AG04449 (cell line): ENCODE measurements at regions not wholly inside any gene's neighbourhood (a gene's known extent, or its start where the extent isn't known, plus 50 kb on each side); places are given as distances from the start of the nearest gene placed in this dataset.
"Not testable (repeated sequence)": the region's sequence is repeated elsewhere in the genome, so short reads cannot be mapped to it uniquely, and the experiment has no call there.

ENCODE experiments used
- CTCF ChIA-PET: fragments of 350-600 bp; formaldehyde crosslinking; extraction: SDS; loops from one replicate; lab custom pipeline; 2021; ENCODE audit warnings: antibody characterized with exemption; lab: Yijun Ruan, JAX
- POLR2A ChIA-PET: fragments of 400-600, 350-600 bp; formaldehyde crosslinking; extraction: SDS; loops from one replicate; lab custom pipeline; 2020; ENCODE audit warnings: antibody characterized with exemption, inconsistent platforms; lab: Yijun Ruan, JAX
- DNase-seq: peaks from one replicate; pipeline ENCODE4 v3.0.0-alpha.2; 2010; ENCODE audit warnings: low read depth, low spot score
- H3K4me3 ChIP-seq: 2 replicates; pipeline ENCODE4 v1.5.1; 2011; ENCODE audit warnings: low read depth, mild to moderate bottlenecking, control low read depth, low read length
- CTCF ChIP-seq: IDR thresholded peaks from one replicate; pipeline ENCODE4 v1.5.1; 2011; ENCODE audit warnings: mild to moderate bottlenecking, moderate library complexity, low read length, control low read depth, inconsistent platforms; ENCODE audit not compliant: insufficient read depth; ENCODE audit errors: missing control alignments

GRCh38 chr3:165983284-165983683, 146.1 kb upstream of the BCHE start:
- no peak overlapping the region for H3K4me3 ChIP-seq
- POLR2A ChIA-PET = no interaction called here
- no peak for DNase-seq
- CTCF ChIA-PET = no interaction called here
- no peak for TF ChIP-seq CTCF

DNA sequence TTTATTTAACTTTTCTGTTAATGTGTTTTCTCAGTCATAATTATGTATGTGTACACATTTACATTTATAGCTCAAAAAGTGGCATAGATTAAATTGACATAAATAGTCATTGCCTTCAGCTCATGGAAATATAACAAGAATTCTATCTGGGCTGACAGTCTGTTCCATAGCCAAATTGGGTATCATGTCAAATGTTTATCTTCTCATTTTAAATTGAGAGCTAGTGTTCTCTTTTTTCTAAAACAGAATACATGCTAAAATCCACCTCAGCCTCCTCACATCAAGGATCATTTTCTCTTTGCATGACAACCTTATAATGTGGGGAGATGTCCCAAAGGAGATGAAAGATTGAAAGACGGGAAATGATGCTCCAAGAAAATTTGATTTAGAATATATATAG, 144.1 kb upstream of the BCHE start:
- no peak overlapping the region for H3K4me3 ChIP-seq
- CTCF ChIA-PET = no interaction called here
- TF ChIP-seq CTCF = no peak
- no peak for DNase-seq
- POLR2A ChIA-PET = no interaction called here

DNA sequence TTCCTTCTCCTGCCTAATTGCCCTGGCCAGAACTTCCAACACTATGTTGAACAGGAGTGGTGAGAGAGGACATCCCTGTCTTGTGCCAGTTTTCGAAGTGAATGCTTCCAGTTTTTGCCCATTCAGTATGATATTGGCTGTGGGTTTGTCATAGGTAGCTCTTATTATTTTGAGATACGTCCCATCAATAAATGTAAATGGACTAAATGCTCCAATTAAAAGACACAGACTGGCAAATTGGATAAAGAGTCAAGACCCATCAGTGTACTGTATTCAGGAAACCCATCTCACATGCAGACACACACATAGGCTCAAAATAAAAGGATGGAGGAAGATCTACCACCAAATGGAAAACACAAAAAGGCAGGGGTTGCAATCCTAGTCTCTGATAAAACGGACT, 123.6 kb upstream of the BCHE start:
- DNase-seq, POLR2A ChIA-PET, CTCF ChIA-PET, H3K4me3 ChIP-seq: not testable (repeated sequence)

DNA sequence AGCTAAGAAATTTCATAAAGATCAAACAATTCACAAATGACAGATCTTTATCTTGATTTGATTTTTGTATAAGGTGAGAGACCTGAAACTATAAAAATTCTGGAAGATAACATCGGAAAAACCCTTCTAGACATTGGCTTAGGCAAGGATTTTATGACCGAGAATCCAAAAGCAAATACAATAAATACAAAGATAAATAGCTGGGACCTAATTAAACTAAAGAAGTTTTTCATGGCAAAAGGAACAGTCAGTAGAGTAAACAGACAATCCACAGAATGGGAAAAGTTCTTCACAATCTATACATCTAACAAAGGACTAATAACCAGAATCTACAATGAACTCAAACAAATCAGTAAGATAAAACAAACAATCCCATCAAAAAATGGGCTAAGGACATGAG, 116.9 kb upstream of the BCHE start:
- H3K4me3 ChIP-seq = no peak overlapping the region
- TF ChIP-seq CTCF = no peak
- CTCF ChIA-PET = no interaction called here
- DNase-seq = no peak
- POLR2A ChIA-PET = no interaction called here

DNA sequence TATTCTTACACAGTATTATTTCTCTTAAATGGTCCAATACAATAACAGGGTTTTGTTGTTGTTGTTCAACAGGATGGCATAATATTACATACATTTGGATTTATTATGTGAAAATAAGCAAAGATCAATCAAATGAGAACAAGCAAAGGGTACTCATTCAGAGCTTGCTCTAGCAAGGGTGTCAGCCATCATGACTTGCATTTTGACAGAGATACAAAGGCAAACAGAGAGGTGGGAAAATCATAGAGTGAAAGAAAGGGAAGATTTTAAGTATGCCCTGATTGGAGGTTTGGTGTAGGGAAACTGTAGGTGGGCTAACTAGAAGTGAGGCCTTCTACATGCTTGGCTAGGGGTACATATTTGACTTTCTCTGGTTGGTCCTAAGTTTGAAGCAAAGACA, 109.1 kb upstream of the BCHE start:
- H3K4me3 ChIP-seq = no peak overlapping the region
- ChIA-PET POLR2A (no interaction called here), CTCF (no interaction called here)
- DNase-seq = no peak
- TF ChIP-seq CTCF = no peak

GRCh38 chr3:165938986-165939540, 101.8 kb upstream of the BCHE start:
- TF ChIP-seq CTCF = no peak
- ChIA-PET CTCF (no interaction called here), POLR2A (no interaction called here)
- no peak overlapping the region for H3K4me3 ChIP-seq
- no peak for DNase-seq

DNA sequence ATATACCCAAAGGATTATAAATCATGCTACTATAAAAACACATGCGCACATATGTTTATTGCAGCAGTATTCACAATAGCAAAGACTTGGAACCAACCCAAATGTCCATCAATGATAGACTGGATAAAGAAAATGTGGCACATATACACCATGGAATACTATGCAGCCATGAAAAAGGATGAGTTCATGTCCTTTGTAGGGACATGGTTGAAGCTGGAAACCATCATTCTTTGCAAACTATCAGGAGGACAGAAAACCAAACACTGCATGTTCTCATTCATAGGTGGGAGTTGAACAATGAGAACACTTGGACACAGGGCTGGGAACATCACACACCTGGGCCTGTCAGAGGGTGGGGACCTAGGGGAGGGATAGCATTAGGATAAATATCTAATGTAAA, 98.9 kb upstream of the BCHE start:
- CTCF ChIA-PET, H3K4me3 ChIP-seq, POLR2A ChIA-PET, DNase-seq: not testable (repeated sequence)

DNA sequence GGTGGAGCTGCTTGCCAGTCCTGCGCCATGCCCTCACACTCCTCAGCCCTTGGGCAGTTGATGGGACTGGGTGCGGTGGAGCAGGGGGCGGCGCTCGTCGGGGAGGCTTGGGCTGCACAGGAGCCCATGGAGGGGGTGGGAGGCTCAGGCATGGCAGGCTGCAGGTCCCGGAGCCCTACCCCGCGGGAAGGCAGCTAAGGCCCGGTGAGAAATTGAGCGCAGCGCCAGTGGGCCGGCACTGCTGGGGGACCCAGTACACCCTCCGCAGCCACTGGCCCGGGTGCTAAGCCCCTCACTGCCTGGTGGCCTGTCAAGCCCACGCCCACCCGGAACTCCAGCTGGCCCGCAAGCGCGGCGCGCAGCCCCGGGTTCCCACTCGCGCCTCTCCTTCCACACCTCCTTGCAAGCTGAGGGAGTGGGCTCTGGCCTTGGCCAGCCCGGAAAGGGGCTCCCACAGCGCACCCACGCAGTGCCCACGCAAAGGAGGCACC, 87.1 kb upstream of the BCHE start:
- DNase-seq, H3K4me3 ChIP-seq, POLR2A ChIA-PET, CTCF ChIA-PET: not testable (repeated sequence)
